ENCODE measurements at regions not wholly inside any gene's neighbourhood (a gene's known extent, or its start where the extent isn't known, plus 50 kb on each side); places are given as distances from the start of the nearest gene placed in this dataset.
"Not testable (repeated sequence)": the region's sequence is repeated elsewhere in the genome, so short reads cannot be mapped to it uniquely, and the experiment has no call there.

DNA sequence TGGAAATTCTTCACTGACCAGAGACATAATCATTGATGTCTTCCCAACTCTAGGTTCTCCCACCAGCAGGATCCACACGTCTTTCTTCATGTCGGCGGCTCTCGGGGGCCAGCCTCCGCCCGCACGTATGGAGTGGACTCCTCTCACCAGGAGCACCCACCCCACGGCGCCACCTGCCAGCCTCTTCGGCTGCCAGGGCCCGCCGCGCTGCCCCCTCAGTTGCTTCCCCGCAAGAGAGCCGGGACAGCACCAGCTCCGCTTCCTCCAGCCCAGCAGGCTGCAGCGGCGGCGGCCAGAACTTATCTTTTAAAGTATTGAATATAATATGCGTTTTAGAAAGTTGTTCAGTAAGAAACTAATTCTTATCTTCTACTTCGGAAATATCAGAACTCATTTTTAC, 273.5 kb downstream of the LIPI start:
- DNase-seq: no peak
- H3K9me3 ChIP-seq: no peaks in the 10 kb centered on the region
- intact Hi-C loops (cut with DNase I; ENCODE audit: low total_unique reads): no loop called here

GRCh38 chr21:13936033-13936937, 274.5 kb downstream of the LIPI start:
- 90% methylated on average over 34 of the region's 38 CpGs; no CpG with 5 or more reads in 1 of the 2 donors for WGBS, 2 donors (ENCODE audit: low coverage in 1 of 2)
- in situ Hi-C loops (cut with MboI; ENCODE audit: low pct_ligation_motif_present in 1 of 4, low pct_unique_long_range_greater_than_20kb in 1 of 4, low sequenced_read_pairs in 3 of 4); H3K9me3 ChIP-seq; H3K27ac ChIP-seq; H3K4me1 ChIP-seq; H3K27me3 ChIP-seq; H3K4me3 ChIP-seq; intact Hi-C loops (cut with DNase I; ENCODE audit: low total_unique reads); H3K36me3 ChIP-seq; DNase-seq: not testable (repeated sequence)

More for the DNA sequence above, 273.5 kb downstream of the LIPI start:
- no peaks in the 10 kb centered on the region for H3K4me1 ChIP-seq
- no peak overlapping the region for H3K27ac ChIP-seq
- H3K36me3 ChIP-seq: no peaks in the 10 kb centered on the region
- WGBS, 2 donors (ENCODE audit: low coverage in 1 of 2): 81 to 93% methylated on average over 2 to 21 of the region's 21 CpGs
- TF ChIP-seq EP300 (IDR thresholded peaks at IDR 0.05; ENCODE audit: low read depth): no peak
- TF ChIP-seq POLR2A (IDR thresholded peaks at IDR 0.05): no peak
- no peak for TF ChIP-seq POLR2AphosphoS5 (IDR thresholded peaks at IDR 0.05)
- no peak for TF ChIP-seq CTCF (IDR thresholded peaks at IDR 0.05)
- H3K27me3 ChIP-seq: no peaks in the 10 kb centered on the region
- no peak overlapping the region for H3K4me3 ChIP-seq
- in situ Hi-C loops (cut with MboI; ENCODE audit: low pct_ligation_motif_present in 1 of 4, low pct_unique_long_range_greater_than_20kb in 1 of 4, low sequenced_read_pairs in 3 of 4): no loop called here

GRCh38 chr21:13935396-13936032, 275.2 kb downstream of the LIPI start:
- H3K4me1 ChIP-seq; H3K27ac ChIP-seq; in situ Hi-C loops (cut with MboI; ENCODE audit: low pct_ligation_motif_present in 1 of 4, low pct_unique_long_range_greater_than_20kb in 1 of 4, low sequenced_read_pairs in 3 of 4); H3K27me3 ChIP-seq; H3K9me3 ChIP-seq; H3K4me3 ChIP-seq; intact Hi-C loops (cut with DNase I; ENCODE audit: low total_unique reads); H3K36me3 ChIP-seq; DNase-seq: not testable (repeated sequence)
- WGBS, 2 donors (ENCODE audit: low coverage in 1 of 2): 88% methylated on average over 20 of the region's 26 CpGs; no CpG with 5 or more reads in 1 of the 2 donors

DNA sequence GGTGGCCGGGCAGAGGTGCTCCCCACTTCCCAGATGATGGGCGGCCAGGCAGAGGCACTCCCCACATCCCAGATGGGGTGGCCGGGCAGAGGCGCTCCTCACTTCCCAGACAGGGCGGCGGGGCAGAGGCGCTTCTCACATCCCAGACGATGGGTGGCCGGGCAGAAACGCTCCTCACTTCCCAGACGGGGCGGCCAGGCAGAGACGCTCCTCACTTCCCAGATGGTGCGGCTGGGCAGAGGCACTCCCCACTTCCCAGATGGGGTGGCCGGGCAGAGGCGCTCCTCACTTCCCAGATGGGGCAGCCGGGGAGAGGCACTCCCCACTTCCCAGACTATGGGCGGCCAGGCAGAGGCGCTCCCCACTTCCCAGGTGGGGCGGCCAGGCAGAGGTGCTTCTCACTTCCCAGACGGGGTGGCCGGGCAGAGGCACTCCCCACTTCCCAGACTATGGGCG, 275.8 kb downstream of the LIPI start:
- intact Hi-C loops (cut with DNase I; ENCODE audit: low total_unique reads); H3K27me3 ChIP-seq; DNase-seq; H3K9me3 ChIP-seq; in situ Hi-C loops (cut with MboI; ENCODE audit: low pct_ligation_motif_present in 1 of 4, low pct_unique_long_range_greater_than_20kb in 1 of 4, low sequenced_read_pairs in 3 of 4); H3K4me1 ChIP-seq; H3K36me3 ChIP-seq; H3K27ac ChIP-seq; H3K4me3 ChIP-seq: not testable (repeated sequence)
- WGBS, 2 donors (ENCODE audit: low coverage in 1 of 2): 60 to 82% methylated on average over 1 to 19 of the region's 23 CpGs

- WGBS, 2 donors (ENCODE audit: low coverage in 1 of 2): 67 to 80% methylated on average over 1 of the region's 1 CpG
- H3K4me3 ChIP-seq; H3K27ac ChIP-seq; H3K9me3 ChIP-seq; H3K4me1 ChIP-seq; intact Hi-C loops (cut with DNase I; ENCODE audit: low total_unique reads); H3K27me3 ChIP-seq; DNase-seq; H3K36me3 ChIP-seq; in situ Hi-C loops (cut with MboI; ENCODE audit: low pct_ligation_motif_present in 1 of 4, low pct_unique_long_range_greater_than_20kb in 1 of 4, low sequenced_read_pairs in 3 of 4): not testable (repeated sequence)
Measured at GRCh38 chr21:13923175-13923574, 287.6 kb downstream of the LIPI start.

- DNase-seq; H3K36me3 ChIP-seq; H3K9me3 ChIP-seq; H3K27ac ChIP-seq; intact Hi-C loops (cut with DNase I; ENCODE audit: low total_unique reads); H3K4me3 ChIP-seq; H3K4me1 ChIP-seq; in situ Hi-C loops (cut with MboI; ENCODE audit: low pct_ligation_motif_present in 1 of 4, low pct_unique_long_range_greater_than_20kb in 1 of 4, low sequenced_read_pairs in 3 of 4); H3K27me3 ChIP-seq: not testable (repeated sequence)
- 82% methylated on average over 1 of the region's 1 CpG; no CpG with 5 or more reads in 1 of the 2 donors for WGBS, 2 donors (ENCODE audit: low coverage in 1 of 2)
Measured at GRCh38 chr21:13921455-13921854, 289.3 kb downstream of the LIPI start.

DNA sequence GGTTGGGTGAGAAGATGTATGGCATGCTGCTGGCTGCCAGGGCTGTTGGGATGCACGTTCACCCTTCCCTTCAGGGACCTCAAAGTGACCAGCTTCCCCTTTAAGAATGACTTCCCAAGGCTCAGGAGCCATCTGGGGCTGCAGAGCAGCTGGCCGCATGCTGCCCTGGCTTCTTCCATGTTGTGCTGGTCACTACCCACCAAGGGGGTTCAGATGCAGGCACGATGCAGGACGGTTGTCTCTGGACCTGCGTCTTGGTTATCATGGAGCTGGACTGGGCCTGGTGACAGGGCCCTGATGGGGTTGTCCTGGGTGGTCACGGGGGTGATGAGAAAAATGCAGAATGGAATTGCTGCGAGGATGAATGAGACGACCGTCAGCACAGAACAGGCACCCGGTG, 297.8 kb downstream of the POTED start:
- H3K27me3 ChIP-seq; H3K4me3 ChIP-seq; H3K36me3 ChIP-seq; H3K9me3 ChIP-seq; H3K4me1 ChIP-seq; intact Hi-C loops (cut with DNase I; ENCODE audit: low total_unique reads); DNase-seq; H3K27ac ChIP-seq; in situ Hi-C loops (cut with MboI; ENCODE audit: low pct_ligation_motif_present in 1 of 4, low pct_unique_long_range_greater_than_20kb in 1 of 4, low sequenced_read_pairs in 3 of 4): not testable (repeated sequence)
- 71% methylated on average over 8 of the region's 10 CpGs; no CpG with 5 or more reads in 1 of the 2 donors for WGBS, 2 donors (ENCODE audit: low coverage in 1 of 2)

DNA sequence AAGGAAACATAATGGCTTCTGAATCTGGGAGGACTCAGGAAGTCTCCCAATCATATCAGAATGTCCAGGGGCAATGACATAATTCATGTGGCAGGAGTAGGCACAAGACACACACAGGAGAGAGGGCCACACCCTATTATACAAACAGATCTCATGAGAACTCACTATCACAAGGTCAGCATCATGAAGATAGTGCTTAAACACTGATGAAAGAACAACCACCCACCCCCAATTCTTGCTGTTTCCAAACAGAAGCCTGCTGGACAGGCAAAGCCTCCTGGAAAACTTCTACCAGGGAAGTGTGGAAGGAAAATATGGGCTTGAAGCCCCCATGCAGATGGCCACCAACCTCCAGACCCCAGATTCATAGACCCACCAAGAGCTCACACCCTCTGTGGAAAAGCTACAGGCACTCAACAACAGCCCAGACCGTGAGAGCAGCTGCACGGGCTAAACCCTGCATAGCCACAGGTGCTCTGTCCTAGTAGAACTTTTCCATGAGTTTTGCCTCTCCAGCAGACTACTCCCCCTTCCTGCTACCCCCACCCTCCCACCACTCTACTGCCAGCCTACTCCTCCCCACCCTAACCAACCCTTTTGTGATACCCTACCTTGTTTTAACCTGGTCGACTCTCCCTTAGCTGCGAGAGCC, 287.1 kb downstream of the POTED start:
- H3K27ac ChIP-seq; H3K36me3 ChIP-seq; DNase-seq; in situ Hi-C loops (cut with MboI; ENCODE audit: low pct_ligation_motif_present in 1 of 4, low pct_unique_long_range_greater_than_20kb in 1 of 4, low sequenced_read_pairs in 3 of 4); H3K4me3 ChIP-seq; H3K27me3 ChIP-seq; intact Hi-C loops (cut with DNase I; ENCODE audit: low total_unique reads); H3K9me3 ChIP-seq; H3K4me1 ChIP-seq: not testable (repeated sequence)
- 57 to 91% methylated on average over 2 to 4 of the region's 4 CpGs for WGBS, 2 donors (ENCODE audit: low coverage in 1 of 2)

DNA sequence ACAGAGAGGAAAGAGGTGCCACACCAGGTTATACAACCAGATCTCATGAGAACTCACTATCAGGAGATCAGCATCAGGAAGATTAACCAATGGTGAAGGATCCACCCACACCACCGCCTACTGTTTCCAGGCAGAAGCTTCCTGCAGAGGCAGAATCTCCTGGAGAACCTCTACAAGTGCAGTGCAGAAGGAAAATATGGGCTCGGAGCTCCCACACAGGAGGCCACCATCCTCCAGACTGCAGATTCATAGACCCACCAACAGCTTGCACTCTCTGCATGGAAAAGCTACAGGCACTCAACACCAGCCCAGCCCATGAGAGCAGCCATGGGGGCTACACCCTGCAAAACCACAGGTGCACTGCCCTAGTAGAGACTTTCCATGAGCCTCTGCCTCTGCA, 284.0 kb downstream of the POTED start:
- H3K36me3 ChIP-seq; DNase-seq; intact Hi-C loops (cut with DNase I; ENCODE audit: low total_unique reads); H3K27ac ChIP-seq; in situ Hi-C loops (cut with MboI; ENCODE audit: low pct_ligation_motif_present in 1 of 4, low pct_unique_long_range_greater_than_20kb in 1 of 4, low sequenced_read_pairs in 3 of 4); H3K4me1 ChIP-seq; H3K4me3 ChIP-seq; H3K27me3 ChIP-seq; H3K9me3 ChIP-seq: not testable (repeated sequence)
- WGBS, 2 donors (ENCODE audit: low coverage in 1 of 2): 40% methylated on average over 2 of the region's 2 CpGs; no CpG with 5 or more reads in 1 of the 2 donors
